HG03442 (cell line): ENCODE measurements at regions not wholly inside any gene's neighbourhood (a gene's known extent, or its start where the extent isn't known, plus 50 kb on each side); places are given as distances from the start of the nearest gene placed in this dataset.
A peak's percentile ranks its signal among the peaks of the same experiment; 100 is the strongest.

Source experiments
- ATAC-seq: cut with Tn5 transposase; IDR thresholded peaks from one replicate; pipeline ENCODE4 v1.9.1; 2021; ENCODE audit warnings: mild to moderate bottlenecking, moderate library complexity; ENCODE audit not compliant: unreplicated experiment

- no peak for ATAC-seq
Measured at GRCh38 chr2:58913082-58913726, 672.1 kb upstream of the FANCL start.

GRCh38 chr2:58911877-58912276 lies 670.8 kb upstream of the FANCL start:
- no peak for ATAC-seq

DNA sequence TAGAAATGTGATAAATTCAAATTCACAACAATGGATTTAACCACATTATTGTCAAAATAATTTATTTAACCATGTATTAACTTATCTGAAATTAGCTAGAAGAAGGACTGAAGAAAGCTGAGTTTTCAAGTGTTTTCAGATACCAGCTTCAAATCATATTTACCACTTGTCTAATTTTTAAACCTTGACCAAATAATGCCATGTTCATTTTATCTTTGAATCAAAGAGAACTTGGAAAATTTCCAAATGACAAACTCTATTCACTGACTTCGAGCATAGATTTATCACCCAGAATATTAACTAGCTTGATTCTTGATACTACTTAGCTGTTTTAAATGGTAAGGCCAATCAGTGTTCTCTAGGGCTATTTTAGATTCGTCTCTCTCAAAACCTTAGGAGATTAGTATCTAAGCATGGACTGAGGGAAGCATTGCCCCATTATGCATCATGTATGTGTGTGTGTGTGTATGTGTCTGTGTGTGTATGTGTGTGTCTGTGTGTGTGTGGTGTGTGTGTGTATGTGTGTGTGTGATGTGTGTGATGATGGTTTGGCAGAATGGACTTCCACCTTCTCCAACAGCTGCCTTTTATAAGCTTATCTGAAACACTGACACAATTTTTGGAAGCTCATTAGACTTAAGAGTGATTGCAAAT lies 667.5 kb upstream of the FANCL start:
- no peak for ATAC-seq

DNA sequence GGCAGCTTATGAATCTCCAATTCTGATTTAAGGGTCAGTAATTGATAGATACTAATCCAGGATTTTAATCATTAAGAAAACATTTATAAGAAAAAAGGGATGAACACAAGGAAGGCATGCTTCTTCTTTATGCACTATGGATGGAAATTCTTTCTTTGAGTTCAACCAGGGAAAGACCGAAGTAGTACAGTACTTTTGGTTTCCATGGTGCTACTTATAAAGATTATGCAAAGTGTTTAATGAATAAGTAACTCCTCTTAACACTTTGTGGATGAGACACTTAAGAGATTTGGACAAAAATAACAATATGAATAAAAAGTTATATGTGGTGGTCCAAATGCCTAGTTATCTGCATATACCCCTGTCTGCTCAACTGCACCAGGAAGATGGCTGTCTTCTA lies 666.5 kb upstream of the FANCL start:
- no peak for ATAC-seq

GRCh38 chr2:58906081-58906645 lies 665.0 kb upstream of the FANCL start:
- no peak for ATAC-seq

DNA sequence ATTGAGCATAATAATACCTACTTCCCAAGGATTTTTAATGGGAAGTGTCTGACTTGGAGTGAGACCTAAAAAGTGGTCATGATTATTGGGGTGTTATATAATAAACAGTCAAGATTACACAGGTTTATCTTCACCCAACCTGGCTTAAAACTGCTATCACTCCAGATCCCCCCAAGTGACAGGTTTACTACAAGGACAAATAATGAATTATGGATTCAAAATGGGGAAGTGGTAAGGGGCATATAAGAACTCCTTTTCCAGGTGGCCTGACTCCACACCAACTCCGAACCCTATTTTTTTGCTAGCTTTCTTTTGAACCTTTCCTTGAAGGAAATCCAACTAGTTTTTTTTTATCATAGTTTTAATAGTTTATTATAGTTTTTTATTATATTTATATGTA lies 663.0 kb upstream of the FANCL start:
- no peak for ATAC-seq

DNA sequence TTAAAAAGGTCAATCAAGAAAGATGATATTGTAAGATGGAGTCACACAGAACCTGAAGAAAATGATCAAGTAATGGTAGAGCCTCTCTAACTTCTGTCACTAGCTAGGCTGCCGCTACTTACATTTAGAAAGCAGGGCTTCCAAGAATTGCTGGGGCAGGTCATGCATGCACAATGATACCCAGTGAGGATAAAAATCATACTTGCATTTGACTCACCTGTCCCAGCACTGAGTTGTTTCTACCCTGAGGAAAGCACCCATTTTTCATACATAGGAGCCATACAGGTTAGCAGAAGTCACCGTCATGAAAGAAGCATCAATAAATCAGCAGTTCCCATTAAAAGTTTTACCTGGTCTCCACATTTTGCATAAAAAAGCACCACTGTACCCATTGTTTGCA lies 662.3 kb upstream of the FANCL start:
- ATAC-seq: no peak

DNA sequence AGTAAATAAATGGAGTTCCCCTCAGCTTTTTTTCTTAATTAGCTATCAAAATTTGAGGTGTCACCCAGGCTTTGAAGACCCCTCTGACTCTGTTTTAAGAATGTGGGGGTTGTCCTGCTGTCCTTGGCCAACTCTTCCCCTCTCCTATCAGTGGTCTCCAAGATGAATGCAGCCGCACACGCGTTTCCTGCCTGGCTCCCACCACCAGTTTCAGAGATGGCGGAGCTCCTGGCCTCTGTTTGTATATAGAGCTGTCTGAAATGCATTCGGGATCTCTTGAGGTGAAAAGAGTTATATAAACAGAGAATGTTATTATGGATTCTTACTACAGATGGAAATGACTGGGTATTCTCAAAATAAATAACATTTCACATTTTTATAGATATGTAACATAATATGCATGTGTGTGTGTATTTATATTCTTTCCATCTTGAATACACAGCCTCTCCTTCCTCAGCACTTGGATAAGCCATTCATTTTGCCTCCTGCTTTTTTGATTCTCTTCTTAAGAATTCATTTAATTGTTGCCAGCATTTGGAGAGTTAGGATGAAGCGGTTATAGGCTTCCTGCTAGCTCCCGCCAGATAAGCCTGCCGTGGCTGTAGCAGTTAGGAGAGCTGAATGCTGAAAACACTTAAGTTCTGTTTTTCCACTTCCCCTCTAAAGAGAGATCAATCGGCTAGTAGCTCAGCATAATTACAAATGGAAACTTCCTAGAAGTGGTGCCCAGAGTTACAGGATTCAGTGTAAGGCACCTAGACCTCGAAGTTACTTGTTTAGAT lies 659.3 kb upstream of the FANCL start:
- no peak for ATAC-seq

DNA sequence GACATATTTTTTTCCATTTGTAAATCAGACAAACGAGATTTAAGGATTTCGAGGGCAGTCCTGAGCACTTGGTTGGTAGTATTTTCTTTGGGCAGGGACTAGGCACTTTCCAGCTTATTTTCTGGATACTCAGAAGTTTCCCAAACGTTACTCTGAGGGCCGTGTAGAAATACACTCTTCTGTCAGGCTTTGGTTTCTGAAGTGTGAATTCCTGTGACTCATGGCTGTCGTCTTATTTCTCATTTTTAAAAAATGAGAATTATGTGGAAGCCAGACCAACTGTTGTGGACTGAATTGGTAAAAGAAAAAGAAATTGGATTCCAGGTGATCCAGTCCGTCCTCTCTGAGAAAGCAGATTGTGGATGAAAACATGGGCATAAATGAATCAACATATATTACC lies 658.6 kb upstream of the FANCL start:
- no peak for ATAC-seq

GRCh38 chr2:58896638-58897037 lies 655.5 kb upstream of the FANCL start:
- no peak for ATAC-seq

- no peak for ATAC-seq
Measured at GRCh38 chr2:58895857-58896256, 654.7 kb upstream of the FANCL start.

DNA sequence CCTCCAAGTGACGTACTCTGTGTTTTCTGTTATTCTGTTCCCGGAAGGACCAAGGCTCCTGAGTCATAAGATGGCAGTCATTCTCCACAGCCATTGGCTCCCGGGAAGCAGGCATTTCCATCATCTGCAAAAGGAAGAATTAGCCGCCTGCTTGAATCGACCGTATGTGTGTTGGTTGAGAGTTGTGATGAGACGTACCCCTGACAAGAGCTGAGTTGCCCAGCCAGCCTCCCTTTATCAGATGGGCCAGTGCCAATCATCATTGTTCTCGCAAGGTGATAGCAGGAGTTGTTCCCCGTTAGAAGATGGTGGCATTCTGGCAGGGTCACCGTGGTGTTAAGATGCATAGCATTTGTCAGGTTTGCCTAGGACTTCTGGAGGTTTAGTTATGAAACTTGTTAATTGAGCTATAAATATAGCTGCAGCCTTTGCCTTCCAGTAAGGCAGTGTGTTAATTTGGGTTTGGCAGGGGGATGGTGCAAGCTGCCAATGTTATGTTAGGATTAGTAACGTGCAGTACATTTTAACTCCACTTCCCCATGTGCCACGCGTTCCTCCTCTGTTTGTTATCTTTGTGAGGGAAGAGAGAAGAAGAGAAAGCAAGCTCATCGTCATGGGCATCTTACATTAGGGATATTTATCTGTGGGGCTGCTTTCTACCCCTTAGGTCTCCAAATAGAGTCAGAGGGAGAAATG lies 652.7 kb upstream of the FANCL start:
- ATAC-seq: no peak

GRCh38 chr2:58891828-58892377 lies 650.8 kb upstream of the FANCL start:
- no peak for ATAC-seq

DNA sequence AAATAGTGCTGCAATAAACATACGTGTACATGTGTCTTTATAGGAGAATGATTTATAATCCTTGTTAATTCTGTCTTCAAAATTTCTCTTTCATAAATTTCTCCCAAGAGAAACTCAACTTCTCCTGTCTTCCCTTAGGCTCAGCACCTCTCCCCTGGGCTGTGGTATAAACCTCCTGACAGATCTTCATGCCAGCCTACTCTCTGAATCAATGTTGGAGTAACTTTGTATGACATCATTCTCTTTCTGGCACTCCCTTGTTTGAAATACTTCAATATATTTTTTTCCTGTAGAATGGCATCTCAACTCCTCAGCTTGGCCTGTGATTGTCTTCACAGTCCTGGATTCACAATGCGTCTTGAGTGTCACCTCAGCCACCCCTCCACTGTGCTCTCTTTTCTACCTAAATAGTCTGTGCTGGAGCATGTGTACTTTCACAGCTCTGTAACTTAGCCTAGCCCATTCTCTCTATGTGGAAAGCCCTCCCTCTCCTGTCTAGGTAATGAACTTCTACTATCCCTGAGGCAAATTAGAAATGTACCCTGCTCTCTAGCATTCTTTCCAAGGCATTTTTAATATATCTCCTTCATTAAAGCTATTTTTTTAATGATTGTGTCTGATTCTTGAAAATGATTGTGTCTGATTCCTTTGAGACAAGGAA lies 649.9 kb upstream of the FANCL start:
- ATAC-seq: no peak

GRCh38 chr2:58886009-58886408 lies 644.9 kb upstream of the FANCL start:
- ATAC-seq: no peak

DNA sequence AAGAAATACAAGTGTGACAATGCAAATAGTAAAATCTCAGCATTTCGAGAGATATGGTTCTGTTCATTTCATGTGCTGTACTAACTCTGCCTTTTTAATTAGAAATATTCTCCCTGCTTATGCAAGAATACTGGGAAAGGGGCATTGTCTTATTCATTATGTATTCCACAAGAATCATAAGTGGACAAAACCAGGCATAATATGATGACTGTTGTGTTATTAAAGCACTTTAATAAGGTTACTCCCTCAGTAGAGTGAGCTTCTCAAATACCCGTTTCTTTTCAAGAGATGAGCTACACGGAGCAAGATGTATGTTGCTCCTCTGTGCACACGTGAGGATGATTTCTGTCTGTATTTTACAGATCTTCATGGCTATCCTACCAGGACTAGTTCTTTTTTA lies 638.7 kb upstream of the FANCL start:
- ATAC-seq: no peak

DNA sequence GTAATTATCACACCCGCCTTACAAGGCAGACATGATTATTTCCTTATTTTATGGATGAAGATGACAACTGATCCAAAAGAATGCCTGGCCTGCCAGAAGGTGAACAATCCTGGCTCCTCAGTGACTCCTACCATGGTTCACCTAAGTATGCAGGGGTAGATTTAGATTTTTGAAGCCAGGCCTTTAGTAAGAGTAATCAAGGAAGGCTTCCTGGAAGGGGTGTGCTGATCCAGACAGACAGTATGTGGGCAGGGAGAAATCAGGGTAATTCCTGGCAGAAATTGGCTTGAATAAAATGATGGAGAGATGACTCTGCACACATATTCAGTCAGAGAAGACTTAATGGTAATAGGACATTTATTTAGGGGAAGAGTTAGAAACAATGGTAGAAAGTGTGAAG lies 637.7 kb upstream of the FANCL start:
- no peak for ATAC-seq

- no peak for ATAC-seq
Measured at GRCh38 chr2:58876126-58876525, 635.0 kb upstream of the FANCL start.

DNA sequence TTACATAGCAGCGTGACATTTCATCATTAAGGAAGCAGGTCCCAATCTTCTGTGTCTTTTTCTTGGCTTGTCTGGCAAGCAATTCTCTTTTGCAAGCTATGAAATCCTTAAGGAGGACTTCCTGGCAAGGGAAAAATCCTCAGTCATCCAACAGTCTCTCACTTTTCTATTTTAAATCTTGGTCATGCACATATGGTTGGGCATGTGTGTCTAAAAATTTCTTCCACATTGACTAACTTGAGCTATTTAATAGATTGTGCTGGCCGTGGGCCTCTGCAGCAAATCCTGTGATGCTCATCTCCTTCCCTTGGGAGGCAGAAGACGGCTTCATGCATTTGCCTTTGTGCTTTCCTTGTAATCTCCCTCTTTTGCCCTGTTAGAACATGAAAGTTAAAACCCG lies 634.3 kb upstream of the FANCL start:
- no peak for ATAC-seq

DNA sequence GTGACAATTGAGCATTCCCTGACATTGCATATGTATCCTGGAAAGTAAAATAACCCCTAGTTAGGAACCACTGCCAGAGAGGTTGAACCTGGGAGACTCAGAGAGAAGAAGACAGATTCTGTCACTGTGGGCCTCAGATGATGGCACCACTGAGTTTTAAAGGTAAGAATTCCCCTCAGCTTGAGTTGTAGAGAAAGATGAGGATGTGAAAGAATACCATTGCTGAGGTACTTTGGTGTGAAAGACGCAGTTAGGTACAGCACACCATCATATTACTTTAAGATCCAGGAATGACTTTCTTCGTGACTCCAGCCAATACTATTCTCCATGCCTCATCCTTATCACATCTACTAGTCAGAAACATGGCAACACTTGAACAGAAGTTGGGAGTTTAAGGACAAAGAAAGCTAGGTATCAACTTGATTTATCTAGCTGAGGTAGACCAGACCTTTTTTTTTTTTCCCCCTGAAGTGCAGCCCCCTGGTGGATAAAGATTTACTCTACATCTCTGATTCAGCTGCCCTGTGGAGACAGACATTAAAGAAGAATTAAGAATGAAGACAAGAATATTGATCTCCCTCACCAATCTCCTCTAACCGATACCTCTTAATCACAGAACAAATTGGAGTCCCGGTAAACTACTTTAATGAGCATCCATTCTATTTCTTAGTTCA lies 630.5 kb upstream of the FANCL start:
- ATAC-seq: peak; percentile 41
